ENCODE measurements at regions not wholly inside any gene's neighbourhood (a gene's known extent, or its start where the extent isn't known, plus 50 kb on each side); places are given as distances from the start of the nearest gene placed in this dataset.
"Not testable (repeated sequence)": the region's sequence is repeated elsewhere in the genome, so short reads cannot be mapped to it uniquely, and the experiment has no call there.

GRCh38 chr3:8311321-8311720, 190.3 kb upstream of the LMCD1 start:
- DNase-seq (ENCODE audit: low read depth), result no peak

- no peak for DNase-seq (ENCODE audit: low read depth)
Observed at GRCh38 chr3:8312685-8313084, 188.9 kb upstream of the LMCD1 start.

DNA sequence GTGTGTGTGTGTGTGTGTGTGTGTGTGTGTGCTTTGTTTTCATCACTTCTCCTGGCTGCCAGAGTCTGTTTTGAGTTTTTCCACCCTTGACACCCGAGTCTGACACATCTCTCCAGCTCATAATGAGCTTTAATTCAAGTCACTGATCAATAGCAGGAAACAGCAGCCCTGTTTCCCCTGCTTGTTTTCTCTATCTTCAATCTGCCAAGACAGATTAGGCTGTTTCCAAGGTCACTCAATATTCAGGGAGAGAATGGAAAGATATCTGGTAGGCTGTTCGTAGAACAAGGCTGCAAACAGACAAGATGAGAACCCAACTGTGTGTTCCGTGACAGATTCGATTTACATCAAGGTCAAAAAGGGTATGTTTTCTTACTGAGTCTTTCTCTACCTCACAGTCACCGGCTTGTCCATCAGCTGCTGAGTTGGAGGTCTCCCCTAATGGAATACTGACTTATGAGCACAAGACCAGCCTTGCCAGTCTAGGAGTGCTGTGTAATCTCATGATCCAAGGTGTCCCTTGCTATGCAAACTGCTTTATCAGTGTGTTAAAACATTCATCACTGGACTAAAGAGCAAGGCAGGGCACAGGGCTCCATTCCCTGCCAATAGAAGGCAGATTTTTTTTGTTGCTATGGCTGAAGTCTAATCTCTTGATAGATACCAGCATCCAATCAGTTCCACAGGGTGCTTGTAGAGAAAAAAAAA, 187.9 kb upstream of the LMCD1 start:
- DNase-seq (ENCODE audit: low read depth), result no peak

DNA sequence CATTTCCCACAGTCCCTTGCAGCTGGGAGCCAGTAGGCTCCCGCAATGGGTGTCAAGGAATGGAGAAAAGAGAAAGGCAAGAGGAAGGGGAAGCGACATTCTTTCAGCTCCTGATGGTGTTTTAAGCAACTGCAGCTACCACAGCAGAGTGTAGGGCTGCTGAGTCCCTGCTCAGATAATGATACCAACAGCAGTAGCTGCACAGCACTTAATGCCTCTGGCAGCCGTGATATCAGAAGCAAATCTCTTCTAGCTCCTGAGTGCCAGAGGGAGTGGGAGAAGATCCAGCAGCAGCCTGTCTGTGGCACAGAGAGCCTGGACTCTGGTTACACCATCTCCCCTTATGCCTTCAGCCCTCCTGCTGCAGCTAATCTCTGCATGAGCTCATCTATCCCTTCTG, 186.1 kb upstream of the LMCD1 start:
- not testable (repeated sequence) for DNase-seq (ENCODE audit: low read depth)

- DNase-seq (ENCODE audit: low read depth), result no peak
Observed at GRCh38 chr3:8317661-8318649, 183.7 kb upstream of the LMCD1 start.

GRCh38 chr3:8319935-8320634, 181.5 kb upstream of the LMCD1 start:
- peak; percentile 59 for DNase-seq (ENCODE audit: low read depth)

DNA sequence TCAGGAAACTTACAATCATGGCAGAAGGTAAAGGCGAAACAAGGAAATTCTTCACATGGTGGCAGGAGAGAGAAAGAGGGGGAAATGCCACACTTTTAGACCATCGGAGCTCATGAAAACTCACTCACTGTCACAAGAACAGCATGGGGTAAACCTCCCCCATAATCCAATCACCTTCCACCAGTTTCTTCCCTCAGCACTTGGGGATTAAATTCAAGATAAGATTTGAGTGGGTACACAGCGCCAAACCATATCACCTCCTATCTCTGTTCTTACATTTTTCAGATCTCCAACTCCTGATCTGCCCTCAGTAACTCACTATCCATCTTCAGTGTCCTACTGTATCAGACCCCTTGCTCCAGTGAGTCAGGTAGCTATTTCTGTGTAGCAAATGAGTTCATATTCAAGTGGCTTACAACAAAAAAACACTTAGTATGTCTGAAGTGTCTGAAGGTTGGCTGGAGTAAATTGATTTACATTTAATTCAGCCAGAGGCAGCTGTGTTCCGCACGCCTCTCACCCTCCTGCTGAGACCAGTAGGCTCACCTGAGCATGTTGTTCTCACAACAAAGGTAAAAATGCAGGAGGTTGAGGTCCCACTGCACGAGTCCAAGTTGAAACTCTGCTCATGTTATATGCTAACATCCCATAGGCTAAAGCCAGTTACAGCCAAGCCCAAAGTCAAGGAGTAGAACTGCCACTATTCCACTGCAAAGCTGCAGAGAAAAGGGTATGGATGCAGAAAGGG, 180.7 kb upstream of the LMCD1 start:
- no peak for DNase-seq (ENCODE audit: low read depth)

DNA sequence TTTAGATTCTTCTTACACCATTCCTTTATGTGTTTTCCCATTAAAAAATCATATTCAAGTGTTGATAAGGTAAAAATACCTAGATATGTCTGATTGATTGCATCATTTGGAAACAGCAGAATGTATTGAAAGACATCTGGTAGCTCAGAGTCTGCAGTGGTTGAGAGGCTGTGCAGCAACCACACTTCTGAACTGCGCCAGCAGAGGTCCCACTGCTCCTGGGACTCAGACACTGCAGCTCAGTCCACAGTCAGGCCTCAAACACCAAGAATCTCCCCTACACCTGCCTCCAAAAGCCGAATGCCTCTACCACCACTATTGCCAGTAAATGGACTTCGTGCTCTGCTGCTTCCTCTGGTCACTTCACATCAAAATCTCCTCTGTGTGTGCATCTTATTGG, 176.9 kb upstream of the LMCD1 start:
- no peak for DNase-seq (ENCODE audit: low read depth)

- no peak for DNase-seq (ENCODE audit: low read depth)
Observed at GRCh38 chr3:8325306-8325705, 176.3 kb upstream of the LMCD1 start.

DNA sequence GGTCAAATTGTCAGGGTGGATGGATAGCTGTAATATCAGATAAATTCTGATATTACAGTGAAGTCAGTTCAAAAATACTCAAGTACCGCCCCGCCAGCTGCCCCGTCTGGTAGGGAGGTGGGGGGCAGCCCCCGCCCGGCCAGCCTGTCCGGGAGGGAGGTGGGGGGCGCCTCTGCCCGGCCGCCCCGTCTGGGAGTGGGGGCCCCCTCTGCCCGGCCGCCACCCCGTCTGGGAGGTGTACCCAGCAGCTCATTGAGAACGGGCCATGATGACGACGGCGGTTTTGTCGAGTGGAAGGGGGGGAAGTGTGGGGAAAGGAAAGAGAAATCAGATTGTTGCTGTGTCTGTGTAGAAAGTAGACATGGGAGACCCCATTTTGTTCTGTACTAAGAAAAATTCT, 175.8 kb upstream of the LMCD1 start:
- not testable (repeated sequence) for DNase-seq (ENCODE audit: low read depth)

GRCh38 chr3:8327739-8328138, 173.9 kb upstream of the LMCD1 start:
- no peak for DNase-seq (ENCODE audit: low read depth)

GRCh38 chr3:8328967-8329366, 172.7 kb upstream of the LMCD1 start:
- DNase-seq (ENCODE audit: low read depth), result no peak

DNA sequence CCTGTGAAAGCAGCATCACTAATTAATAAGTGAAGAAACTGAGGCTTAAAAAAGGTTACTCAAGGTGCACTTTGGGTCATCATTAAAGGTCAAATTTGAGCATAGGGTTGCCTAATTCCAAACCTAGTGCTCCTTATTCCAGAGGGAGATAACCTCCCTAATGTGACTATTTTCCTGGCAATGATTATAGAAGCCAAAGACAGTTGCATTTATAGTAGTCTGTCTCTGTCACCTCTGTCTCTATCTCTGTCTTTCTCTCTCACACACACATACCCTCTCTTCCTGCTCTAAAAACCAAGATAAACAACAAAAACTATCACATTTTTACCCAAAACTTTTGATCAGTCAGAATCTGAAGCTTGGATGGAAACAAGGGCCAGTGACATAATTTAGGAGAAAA, 172.0 kb upstream of the LMCD1 start:
- no peak for DNase-seq (ENCODE audit: low read depth)

GRCh38 chr3:8336456-8336855, 165.2 kb upstream of the LMCD1 start:
- no peak for DNase-seq (ENCODE audit: low read depth)

DNA sequence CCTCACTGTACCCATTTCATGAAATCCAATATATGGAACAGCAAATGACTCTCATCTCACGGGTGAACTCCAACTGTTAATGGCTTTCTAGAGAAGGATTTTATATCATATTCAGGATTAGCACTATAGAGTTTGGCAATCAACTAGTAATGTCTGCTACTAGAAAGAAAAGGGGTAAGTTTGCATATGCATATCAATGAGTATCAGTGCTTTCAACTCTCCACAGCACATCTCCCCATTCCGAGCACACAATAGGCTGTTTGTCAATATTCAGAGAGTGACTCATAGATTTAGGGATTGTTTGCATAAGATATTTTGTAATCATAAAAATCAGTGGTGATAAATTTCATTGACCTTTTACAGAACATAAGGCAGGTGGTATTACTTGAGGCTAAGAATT, 163.2 kb upstream of the LMCD1 start:
- DNase-seq (ENCODE audit: low read depth), result no peak

DNA sequence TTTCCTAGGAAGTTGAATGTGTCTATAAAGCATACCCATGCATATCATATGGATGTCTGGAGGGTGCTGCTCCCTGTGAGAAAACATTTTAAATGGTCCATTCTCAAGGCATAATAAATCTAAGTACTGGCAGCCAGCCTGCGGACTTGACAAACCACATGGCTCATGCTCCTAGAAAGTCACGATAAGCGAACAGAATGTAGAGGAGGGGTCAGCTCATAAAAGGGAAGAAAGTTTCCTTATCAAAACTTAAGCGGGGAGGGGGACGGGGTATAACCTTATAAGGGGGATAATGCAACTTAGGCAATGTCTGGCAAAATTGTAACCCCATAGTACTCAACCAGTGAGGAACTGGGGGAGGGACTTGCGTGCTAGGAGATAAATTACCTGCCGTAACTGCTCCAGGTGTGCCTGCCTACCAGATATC, 159.8 kb upstream of the LMCD1 start:
- DNase-seq (ENCODE audit: low read depth), result no peak

DNA sequence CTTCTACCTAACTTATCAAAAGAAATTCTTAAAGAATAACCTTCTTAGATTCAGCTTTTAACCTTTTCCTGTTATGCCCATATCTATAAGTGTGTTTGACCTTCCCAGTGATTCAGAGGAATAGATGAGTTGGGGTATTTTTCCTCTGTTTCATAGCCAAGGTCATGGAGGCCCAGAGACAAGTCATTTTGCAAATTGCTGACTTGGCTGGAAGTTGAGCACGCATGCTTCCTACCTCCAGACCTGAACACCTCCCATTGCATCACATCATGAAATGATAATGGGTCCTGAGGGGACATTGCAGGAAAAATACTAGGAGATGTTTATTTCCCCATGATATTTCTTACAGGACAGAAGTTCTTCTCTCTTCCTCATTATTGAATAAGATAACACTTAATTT, 158.6 kb upstream of the LMCD1 start:
- DNase-seq (ENCODE audit: low read depth), result no peak

DNA sequence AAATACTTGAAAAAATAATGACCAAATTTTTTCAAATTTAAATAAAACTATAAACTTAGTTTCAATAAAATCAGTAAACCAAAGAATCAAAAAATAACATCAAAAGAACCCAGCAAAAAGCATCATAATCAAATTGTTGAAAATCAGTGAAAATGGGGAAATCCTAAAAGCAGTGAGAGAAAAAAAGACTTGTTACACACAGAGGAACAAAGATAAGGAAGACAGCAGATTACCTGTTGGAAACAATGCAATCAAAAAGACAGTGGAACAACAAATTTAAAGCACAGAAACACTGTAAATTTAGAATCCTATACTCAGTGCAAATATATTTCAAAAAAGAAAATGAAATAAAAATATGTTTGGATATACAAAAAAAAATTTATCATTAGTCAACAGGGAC, 156.2 kb upstream of the LMCD1 start:
- DNase-seq (ENCODE audit: low read depth), result no peak

DNA sequence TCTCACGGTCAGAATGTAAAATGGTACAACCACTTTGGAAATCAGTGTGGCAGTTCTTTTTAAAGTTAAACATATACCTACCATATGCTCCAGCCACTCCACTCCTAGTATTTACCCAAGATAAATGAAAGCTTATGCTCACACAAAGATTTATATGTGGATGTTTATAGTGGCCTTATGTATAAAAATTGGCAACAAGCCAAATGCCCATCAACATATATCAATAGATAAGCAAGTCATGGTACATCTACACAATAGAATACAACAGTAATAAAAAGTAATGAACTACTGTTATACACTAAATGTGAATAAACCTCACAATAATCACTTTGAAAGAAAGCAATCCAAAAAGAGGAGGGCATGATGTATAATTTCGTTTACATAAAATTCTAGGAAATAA, 153.5 kb upstream of the LMCD1 start:
- DNase-seq (ENCODE audit: low read depth), result no peak

DNA sequence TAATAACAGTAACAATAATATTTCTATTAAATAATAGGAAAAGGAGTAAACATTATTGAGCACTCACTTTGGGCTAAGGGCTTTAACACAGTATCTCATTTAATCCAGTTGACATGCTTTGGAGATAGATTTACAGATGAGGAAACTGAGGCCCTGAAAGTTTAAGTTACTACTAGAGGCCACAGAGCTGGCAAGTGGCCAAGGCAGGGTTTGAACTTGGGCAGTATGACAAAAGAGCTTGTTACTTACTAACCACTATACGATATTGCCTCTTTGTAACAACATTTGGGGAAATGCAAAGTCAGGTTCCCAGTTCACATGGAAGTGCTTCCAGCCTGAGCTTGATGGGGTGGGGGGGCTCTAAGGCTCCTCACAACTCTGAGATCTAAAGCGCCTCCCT, 149.1 kb upstream of the LMCD1 start:
- DNase-seq (ENCODE audit: low read depth), result no peak

DNA sequence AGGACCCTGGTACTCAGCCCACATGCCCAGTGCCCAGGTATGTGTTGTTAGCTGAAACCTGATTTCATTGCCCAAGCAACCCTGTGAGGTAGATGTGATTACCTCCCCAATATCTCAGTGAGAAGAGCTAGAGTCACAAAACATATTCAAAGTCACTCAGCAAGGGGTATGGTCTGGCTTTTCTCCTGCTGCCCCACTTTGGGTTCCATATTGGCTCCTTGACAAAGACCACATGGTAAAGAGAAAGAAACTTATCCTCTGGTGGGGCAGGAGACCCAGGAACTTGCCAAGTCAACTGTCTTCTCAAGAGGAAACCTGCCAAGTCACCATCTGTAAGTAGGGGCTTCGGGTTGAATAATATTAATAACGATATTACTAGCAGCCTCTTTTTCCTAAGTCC, 148.3 kb upstream of the LMCD1 start:
- DNase-seq (ENCODE audit: low read depth), result no peak

GRCh38 chr3:8355346-8355745, 146.3 kb upstream of the LMCD1 start:
- DNase-seq (ENCODE audit: low read depth), result no peak

All from GM04503 (cell line).